ENCODE measurements at regions not wholly inside any gene's neighbourhood (a gene's known extent, or its start where the extent isn't known, plus 50 kb on each side); places are given as distances from the start of the nearest gene placed in this dataset.

DNA sequence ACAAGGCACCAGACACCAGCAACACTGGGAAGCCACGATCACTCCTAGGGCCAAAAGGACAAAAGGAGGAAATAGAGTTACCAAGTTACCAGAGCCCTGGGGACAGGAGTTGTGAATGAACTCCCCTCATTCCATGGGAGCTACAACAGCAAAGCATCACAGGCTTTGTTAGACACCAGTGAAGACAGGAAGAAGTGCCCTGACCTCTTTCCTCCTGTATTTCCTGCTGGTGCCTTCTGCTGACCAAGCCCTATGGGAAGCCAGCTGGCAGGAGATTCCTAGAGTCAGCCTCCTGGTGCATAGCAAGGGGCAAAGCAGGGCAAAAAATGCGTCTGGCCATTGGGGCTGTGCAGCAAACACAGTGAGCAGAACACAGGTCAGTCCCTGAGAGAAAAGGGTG lies 374.7 kb downstream of the ZSWIM6 start:
- TF ChIP-seq CSDC2 (CRISPR knock-in tag; IDR thresholded peaks at IDR 0.05), result no peak
- TF ChIP-seq ARNTL (CRISPR knock-in tag; IDR thresholded peaks at IDR 0.05; ENCODE audit: borderline replicate concordance, low read depth), result no peak
- TF ChIP-seq PPARA (CRISPR knock-in tag; IDR thresholded peaks at IDR 0.05; ENCODE audit: borderline replicate concordance), result no peak
- TF ChIP-seq, protein P1, sequence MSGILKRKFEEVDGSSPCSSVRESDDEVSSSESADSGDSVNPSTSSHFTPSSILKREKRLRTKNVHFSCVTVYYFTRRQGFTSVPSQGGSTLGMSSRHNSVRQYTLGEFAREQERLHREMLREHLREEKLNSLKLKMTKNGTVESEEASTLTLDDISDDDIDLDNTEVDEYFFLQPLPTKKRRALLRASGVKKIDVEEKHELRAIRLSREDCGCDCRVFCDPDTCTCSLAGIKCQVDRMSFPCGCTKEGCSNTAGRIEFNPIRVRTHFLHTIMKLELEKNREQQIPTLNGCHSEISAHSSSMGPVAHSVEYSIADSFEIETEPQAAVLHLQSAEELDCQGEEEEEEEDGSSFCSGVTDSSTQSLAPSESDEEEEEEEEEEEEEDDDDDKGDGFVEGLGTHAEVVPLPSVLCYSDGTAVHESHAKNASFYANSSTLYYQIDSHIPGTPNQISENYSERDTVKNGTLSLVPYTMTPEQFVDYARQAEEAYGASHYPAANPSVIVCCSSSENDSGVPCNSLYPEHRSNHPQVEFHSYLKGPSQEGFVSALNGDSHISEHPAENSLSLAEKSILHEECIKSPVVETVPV (CRISPR knock-in tag; IDR thresholded peaks at IDR 0.05), result no peak
